ENCODE measurements at regions not wholly inside any gene's neighbourhood (a gene's known extent, or its start where the extent isn't known, plus 50 kb on each side); places are given as distances from the start of the nearest gene placed in this dataset.

GRCh38 chr2:59745085-59745484 lies 808.4 kb downstream of the BCL11A start:
- H3K79me2 ChIP-seq (replicated peaks; ENCODE audit: insufficient read depth, low read length), result no peaks in the 10 kb centered on the region
- peak overlapping the region; percentile 86 for H3K27ac ChIP-seq (ENCODE audit: low read length)
- TF ChIP-seq CTCF (IDR thresholded peaks at IDR 0.05; ENCODE audit: poor library complexity, severe bottlenecking) (no peak), POLR2AphosphoS5 (IDR thresholded peaks at IDR 0.05) (no peak), EP300 (conservative IDR thresholded peaks at IDR 0.05; ENCODE audit: poor library complexity, severe bottlenecking) (no peak), MXI1 (conservative IDR thresholded peaks at IDR 0.05; ENCODE audit: poor library complexity, severe bottlenecking) (no peak), TAF1 (IDR thresholded peaks at IDR 0.05; ENCODE audit: low read depth) (no peak), SMC3 (conservative IDR thresholded peaks at IDR 0.05; ENCODE audit: poor library complexity) (no peak), REST (IDR thresholded peaks at IDR 0.05; ENCODE audit: borderline replicate concordance) (no peak), RAD21 (conservative IDR thresholded peaks at IDR 0.05) (no peak), EZH2 (IDR thresholded peaks at IDR 0.05; ENCODE audit: borderline replicate concordance, insufficient read depth, low read length, poor library complexity, severe bottlenecking) (no peak)
- peaks cover 11% of the 10 kb centered on the region for H3F3A ChIP-seq (ENCODE audit: insufficient read depth, low read length, poor library complexity, severe bottlenecking)
- no peaks in the 10 kb centered on the region for H3K27me3 ChIP-seq (ENCODE audit: insufficient read depth, low read depth, low read length)
- H3K4me3 ChIP-seq (ENCODE audit: low read length), result no peak overlapping the region
- H3K4me2 ChIP-seq (ENCODE audit: low read length), result no peak overlapping the region
- no peaks in the 10 kb centered on the region for H4K20me1 ChIP-seq (ENCODE audit: insufficient read depth)
- peak overlapping the region; percentile 24 for H3K9ac ChIP-seq (ENCODE audit: low read length)
- no peaks in the 10 kb centered on the region for H3K9me2 ChIP-seq (ENCODE audit: insufficient read depth, low read length)
- no peaks in the 10 kb centered on the region for H3K9me3 ChIP-seq (ENCODE audit: low read length)
- H3K36me3 ChIP-seq (ENCODE audit: insufficient read depth, low read length), result no peaks in the 10 kb centered on the region
- H2AFZ ChIP-seq (ENCODE audit: low read depth, low read length), result no peak overlapping the region

- Histone ChIP-seq H3K79me2 (replicated peaks; ENCODE audit: insufficient read depth, low read length) (no peaks in the 10 kb centered on the region), H3K4me2 (ENCODE audit: low read length) (no peak overlapping the region), H3K36me3 (ENCODE audit: insufficient read depth, low read length) (no peaks in the 10 kb centered on the region), H3K9ac (ENCODE audit: low read length) (no peak overlapping the region), H3K9me3 (ENCODE audit: low read length) (no peaks in the 10 kb centered on the region), H3K9me2 (ENCODE audit: insufficient read depth, low read length) (no peaks in the 10 kb centered on the region), H3F3A (ENCODE audit: insufficient read depth, low read length, poor library complexity, severe bottlenecking) (peaks cover 11% of the 10 kb centered on the region), H2AFZ (ENCODE audit: low read depth, low read length) (no peak overlapping the region), H3K27me3 (ENCODE audit: insufficient read depth, low read depth, low read length) (no peaks in the 10 kb centered on the region), H3K27ac (ENCODE audit: low read length) (peak overlapping the region; percentile 86), H3K4me3 (ENCODE audit: low read length) (no peak overlapping the region), H4K20me1 (ENCODE audit: insufficient read depth) (no peaks in the 10 kb centered on the region)
- no peak for TF ChIP-seq MXI1 (conservative IDR thresholded peaks at IDR 0.05; ENCODE audit: poor library complexity, severe bottlenecking)
- TF ChIP-seq EP300 (conservative IDR thresholded peaks at IDR 0.05; ENCODE audit: poor library complexity, severe bottlenecking), result no peak
- no peak for TF ChIP-seq RAD21 (conservative IDR thresholded peaks at IDR 0.05)
- no peak for TF ChIP-seq POLR2AphosphoS5 (IDR thresholded peaks at IDR 0.05)
- no peak for TF ChIP-seq TAF1 (IDR thresholded peaks at IDR 0.05; ENCODE audit: low read depth)
- TF ChIP-seq REST (IDR thresholded peaks at IDR 0.05; ENCODE audit: borderline replicate concordance), result no peak
- TF ChIP-seq EZH2 (IDR thresholded peaks at IDR 0.05; ENCODE audit: borderline replicate concordance, insufficient read depth, low read length, poor library complexity, severe bottlenecking), result no peak
- TF ChIP-seq CTCF (IDR thresholded peaks at IDR 0.05; ENCODE audit: poor library complexity, severe bottlenecking), result no peak
- no peak for TF ChIP-seq SMC3 (conservative IDR thresholded peaks at IDR 0.05; ENCODE audit: poor library complexity)
Observed at GRCh38 chr2:59744436-59744835, 809.0 kb downstream of the BCL11A start.
